NCI-H526 (cell line): ENCODE measurements at regions not wholly inside any gene's neighbourhood (a gene's known extent, or its start where the extent isn't known, plus 50 kb on each side); places are given as distances from the start of the nearest gene placed in this dataset.

Source experiments
- DNase-seq, 2 experiments: peaks; one replicate each; lab custom pipeline; 2025; lab: John Stamatoyannopoulos, UW

DNA sequence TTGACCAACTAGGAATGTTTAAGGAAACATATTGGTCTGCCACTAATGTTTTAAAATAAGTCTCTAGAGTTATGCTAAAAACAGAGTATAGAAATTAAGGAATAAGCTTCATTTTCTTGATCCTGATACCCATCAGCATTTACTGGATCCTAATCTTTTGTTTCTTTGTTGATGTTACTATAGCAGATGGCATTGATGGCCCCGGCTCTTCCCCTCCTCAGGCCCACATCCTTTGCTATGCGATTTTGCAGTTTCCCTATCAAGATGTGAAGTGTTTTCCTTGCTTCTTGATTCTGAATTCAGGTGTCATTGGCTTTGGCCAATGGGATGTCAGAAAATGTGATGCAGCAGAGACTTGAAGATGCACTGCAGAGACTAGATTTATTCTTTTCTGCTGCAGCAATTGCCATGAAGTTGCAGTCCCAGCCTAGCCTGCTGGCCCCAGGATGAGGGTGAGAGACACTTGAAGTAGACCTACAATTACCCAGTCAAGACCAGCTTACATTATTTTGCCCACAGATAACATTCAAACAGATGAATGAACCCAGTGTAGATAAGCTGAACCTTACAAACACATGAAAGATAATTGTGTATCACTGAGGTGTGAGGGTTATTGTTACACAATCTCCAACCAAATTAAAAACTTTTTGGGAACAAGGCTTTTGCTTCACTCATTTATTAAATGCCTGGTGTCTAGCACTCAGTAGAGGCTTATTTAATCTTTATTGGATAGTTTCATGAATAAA is 115.2 kb upstream of the ITGA4 start:
- no peak for DNase-seq

DNA sequence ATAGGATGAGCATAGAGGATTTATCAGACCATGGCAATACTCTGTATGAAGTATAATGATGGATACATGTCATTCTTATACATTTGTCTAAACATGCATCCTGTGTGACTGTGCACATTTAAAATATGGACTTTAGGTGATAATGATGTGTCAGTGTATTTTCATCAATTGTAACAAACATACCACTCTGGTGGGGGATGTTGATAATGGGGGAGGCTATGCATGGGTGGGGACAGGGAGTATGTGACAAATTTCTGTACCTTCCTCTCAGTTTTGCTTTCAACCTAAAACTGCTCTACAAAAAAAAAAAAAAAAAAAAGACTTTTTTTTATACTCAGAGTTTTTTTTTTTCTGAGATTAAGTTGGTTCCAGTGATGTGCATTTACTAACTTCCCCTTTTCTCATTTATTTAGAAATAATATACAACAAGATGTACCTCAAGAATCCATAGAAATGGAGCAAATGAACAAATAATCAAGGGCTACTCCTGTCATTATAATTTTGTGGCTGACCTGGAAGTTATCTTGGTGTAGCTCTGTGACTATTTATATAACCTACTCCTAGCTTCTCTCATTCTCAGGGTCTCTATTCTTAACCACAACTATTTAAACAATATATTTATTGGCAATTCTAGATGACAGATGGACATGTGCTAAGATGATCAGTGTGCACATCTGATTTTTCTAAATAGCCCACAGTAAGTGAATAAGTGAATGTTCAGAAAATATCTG is 108.9 kb upstream of the ITGA4 start:
- no peak for DNase-seq

DNA sequence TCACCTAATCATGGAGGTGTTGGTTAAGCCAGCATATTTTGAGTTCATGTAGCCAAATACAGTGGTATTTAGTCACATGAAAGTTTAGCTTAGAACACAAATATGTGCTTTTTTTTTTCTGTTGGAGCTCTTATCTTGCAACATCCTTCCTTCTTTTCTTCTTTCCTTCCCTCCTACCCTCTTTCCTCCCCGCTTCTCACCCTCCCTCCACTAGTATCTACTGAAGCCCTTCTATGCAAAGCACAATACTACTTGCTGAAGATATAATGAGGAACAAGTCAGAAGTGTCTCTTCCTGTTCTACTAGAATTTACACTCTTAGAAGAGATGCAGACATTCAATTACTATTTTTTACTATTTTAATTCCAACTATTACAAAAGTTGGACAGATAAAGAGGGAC is 105.0 kb upstream of the ITGA4 start:
- DNase-seq = no peak

DNA sequence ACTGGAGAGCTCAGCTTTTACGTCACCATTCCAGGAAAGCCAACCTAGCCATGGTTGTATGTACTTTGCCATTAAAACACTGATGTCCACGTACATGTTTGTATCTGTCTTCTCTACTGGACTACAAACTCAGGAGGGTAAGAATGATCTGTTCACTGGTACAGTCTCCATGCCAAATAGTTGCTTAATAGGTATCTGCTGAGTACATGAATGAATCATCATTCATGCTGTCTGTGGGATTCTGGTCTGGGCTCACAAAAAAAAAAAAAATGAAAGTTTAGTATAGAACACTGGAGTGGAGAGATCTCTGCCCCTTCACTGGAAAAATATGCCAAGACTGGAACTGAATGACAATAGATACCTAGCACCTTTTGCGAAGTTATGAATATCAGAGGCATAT is 102.6 kb upstream of the ITGA4 start:
- DNase-seq = no peak

DNA sequence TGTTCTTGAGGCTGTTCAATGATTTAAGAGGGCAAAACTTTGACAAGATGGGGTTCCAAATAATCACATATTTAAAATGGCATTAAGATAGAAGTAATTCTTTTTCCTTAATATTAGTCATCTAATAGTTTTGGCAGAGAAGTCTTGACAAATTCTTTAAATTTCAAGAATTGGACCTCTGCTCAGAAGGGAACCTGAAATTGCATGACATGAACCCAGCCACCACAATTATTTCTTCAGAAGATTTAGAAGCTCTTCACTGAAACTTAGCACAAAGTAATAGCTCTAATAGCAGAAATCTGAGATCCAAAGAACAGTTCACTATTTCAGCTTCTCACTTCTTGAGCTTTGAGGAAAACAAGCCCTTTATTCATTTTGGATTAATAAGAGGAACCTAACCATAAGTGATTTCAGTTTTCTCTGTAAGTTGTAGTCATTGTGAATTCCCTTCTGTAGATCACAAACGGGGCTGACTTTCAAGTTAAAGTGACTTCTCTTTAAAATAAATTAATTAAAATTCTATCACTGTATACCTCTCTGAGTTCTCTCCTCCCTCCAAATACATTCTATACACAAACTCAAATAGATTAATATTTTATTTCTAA is 100.6 kb upstream of the ITGA4 start:
- DNase-seq = no peak

DNA sequence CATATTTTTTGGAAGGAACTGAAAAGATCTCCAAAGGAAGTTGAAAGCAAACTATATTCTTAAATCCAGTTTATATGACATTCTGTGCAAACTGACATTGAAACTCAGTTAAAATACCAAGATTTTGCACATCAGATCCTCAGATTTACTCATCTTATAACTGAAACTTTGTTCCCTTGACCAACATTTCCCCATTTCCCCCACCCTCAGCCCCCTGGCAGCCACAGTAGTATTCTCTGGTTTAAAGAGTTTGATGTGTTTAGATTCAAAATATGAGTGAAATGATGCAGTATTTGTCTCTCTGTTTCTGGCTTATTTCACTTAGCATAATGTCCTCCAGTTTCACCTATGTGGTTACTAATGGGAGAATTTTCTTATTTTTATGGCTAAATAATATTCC is 99.2 kb upstream of the ITGA4 start:
- no peak for DNase-seq

DNA sequence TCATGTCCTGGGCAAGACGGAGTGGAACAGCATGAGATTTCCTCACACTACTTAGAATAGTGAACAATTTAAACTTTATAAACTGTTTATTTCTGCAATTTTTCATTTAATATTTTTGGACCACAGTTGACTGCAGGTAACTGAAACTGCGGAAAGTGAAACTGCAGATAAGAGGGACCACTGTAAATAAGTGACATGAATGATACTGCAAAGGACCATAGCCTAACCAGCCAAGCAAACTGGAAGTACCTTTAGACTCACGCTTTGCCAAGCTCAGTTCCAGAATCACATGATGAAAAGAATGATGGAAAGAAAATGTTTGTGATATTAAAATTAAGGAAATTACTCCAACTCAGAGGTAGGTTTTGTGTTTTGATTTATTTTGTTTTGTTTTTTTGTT is 94.6 kb upstream of the ITGA4 start:
- DNase-seq = no peak

DNA sequence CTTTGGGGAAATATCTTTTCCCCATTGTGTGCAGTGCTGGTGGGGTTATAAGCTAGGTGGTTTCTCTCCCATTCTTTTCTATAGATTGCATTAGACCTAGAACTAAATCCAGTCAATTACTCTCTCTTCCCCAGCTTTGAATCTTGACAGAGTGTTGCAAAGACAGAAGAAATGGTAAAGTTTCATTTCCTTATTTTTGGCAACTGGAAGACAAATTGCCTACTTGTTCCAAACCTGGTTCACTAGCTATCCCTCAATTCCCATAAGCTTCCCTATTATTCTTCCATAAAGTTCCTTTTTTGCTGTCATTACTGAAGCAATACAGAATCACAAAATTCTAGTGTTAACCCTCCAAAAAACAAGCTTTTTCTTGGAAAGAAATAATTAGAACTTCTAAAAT is 94.0 kb upstream of the ITGA4 start:
- DNase-seq = no peak

DNA sequence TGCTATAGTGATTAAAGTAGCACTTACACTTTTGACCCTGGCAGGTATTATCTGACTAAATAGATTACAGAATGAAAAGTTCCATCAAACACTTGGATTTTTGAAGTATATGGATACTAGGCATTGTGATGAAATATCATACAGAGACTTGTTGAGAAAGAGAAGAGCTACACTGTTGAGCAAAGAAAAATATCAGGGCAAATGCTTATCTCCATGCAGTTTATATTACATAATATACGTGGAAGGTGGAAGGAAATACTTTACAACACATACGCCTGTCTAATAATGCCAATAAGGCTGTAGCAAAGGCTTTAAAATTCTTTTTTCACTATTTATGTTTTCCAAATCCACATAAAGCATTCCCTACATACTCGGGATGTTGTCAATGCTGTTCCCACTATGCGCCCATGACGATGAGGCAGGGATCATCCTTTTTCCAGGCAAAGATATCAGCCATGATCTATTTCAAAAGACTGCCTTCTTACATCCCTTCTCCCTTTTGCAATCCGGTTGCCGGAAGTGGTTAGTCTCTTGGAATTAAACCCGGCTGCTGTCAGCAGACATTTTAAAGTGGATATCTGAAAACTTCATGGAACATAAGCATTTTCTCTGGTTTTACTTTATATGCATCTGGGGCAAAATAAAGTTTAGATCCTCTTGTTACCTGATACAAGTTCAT is 92.6 kb upstream of the ITGA4 start:
- DNase-seq = no peak

DNA sequence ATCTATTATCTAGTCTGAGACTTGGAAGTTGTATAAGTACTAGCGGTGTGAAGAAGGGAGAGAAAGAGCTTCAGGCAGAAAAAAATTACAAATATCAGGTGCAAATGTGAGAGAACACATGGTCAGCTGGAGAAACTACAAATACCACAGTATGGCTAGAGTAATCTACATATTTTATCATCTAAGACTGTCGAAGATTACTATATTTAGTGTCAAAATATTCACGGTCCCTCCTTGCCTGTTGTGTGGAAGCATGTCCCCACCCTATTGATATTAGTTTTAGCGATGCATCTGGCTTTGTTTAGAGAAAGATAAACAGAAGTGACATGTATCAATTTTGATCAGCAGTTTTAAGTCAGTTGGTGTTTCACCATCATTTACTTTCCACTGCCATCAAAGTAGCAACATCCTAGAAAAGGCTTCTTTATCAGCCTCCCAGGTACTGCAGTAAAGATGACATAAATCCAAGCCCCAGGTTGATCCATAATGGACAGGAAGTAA is 90.5 kb upstream of the ITGA4 start:
- no peak for DNase-seq

DNA sequence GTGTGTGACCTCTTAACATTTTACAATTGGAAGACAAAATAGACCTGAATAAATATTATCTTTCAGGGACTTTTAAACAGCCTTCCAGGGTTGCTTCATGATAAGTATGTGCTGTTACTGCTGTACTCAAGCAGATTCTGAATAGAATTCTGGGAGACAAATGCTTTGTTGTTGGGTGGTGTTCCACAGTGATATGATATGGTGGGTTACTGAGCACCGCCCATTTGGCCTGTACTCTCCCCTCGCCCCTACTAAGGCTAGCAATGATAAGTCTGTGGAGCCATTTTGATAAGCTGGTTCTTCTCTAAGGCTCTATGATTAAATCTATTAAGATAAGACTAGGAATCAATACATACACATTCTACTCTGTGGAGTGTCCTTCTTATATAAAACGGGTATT is 89.8 kb upstream of the ITGA4 start:
- DNase-seq = no peak

DNA sequence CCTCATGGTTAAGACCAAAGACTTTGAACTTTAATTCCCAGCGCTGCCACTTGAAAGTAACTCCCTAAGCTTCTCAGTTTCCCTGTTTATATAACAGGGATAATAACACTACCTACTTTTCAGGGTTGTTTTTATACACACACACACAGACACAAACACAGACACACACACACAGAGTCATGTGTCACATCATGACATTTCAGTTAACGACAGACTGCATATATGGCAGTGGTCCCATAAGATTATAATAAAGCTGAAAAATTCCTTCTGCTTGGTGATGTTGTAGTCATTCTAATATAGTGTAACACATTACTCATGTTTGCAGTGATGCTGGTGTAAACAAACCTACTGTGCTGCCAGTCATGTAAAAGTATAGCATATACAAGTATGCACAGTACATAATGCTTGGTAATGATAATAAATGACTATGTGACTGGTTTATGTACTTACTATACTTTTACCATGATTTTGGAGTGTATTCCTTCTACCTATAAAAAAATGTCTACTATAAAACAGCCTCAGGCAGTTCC is 89.2 kb upstream of the ITGA4 start:
- no peak for DNase-seq

DNA sequence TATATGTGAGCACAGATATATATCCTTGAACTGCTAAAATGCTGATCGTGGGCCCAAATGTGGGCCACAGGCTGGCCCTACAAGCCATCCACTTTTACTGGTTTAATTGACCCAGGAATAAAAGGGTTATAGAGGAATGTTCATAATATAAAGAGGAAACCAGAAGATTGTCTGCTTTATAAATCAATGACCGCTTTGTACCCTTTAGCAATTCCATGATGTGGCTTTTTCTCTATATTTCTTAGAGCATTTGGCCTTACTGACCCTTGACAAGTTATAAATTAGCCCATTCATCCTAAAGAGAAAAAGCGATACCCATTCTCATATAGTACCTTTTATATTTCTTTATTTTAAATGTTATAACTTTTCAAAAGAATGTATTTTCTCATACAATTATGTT is 87.1 kb upstream of the ITGA4 start:
- DNase-seq = no peak

DNA sequence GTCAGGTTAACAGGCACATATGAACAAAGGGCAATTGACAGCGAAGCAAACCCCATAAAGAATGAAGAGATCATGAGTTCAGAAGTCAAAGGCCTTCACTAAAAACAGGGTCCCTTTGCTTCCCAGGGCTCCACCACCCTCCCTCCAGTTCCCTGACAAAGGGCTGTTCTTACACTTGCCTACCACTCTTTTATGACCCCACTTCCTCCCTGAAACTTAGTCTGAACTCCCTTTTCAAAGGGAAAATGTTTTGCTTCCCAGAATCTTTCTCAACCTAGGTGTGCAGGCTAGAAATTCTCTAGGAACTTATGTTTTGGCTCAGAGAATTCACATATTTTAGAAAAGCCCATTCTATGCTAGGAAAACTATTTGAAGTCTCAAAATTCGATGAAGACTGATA is 86.0 kb upstream of the ITGA4 start:
- DNase-seq = no peak

DNA sequence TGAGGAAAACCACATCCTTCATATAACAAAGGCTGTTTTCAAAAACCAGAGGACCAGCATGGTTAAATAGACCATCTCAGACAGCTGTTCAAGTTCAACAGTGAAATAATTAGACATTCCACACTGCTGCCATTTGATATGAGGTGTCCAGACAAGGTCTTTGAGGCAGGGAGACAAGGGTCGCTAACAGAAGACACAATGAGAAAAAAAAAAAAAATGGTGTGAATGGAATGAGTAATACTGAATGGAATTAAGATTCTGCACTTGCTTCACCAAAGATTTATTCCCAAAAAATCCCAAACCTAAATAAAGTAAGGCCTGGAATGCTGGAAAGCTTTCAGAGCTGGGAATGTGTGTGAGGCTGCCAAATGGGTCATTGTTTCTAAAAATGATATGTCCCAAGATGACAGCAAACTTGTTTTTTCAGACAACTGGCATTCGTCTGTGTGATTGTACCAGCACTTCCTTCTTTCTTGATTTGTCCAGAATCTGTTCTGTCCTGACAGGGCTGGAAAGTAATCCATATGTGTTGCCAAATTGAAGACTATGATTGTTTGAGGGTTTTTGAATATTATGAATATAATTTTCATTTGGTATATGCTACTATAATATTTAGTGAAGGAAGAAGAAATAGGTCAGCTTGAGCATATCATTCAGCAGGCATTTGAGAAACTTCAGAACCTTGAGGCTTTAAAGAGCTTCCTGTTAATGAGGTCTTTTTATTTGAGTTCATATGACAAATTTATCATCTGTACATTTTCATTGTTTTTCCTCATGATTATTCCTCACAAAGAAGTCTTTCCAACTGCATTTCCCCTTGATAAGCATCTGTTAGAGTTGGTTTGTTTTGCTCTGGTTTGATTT is 85.2 kb upstream of the ITGA4 start:
- DNase-seq = peak in 1 of 2 experiments; percentile 25

DNA sequence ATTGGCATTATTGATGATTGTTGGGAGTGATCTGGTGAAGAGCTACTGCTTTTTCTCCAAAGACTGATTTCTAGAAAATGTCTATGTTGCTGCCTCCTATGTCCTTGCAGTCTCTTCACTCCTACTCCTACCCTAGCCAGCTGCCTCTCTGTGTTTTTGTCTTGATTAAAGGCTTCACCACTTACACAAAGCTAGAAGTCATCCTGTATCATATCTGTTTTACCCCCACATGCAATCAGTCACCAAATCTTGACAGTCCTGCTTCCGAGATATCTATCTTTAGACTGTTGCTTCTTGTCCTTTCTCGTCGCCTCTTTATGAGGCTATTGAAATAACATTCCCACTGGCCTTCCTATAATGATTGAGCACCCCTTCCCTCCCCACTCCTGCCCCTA is 84.5 kb upstream of the ITGA4 start:
- DNase-seq = no peak

DNA sequence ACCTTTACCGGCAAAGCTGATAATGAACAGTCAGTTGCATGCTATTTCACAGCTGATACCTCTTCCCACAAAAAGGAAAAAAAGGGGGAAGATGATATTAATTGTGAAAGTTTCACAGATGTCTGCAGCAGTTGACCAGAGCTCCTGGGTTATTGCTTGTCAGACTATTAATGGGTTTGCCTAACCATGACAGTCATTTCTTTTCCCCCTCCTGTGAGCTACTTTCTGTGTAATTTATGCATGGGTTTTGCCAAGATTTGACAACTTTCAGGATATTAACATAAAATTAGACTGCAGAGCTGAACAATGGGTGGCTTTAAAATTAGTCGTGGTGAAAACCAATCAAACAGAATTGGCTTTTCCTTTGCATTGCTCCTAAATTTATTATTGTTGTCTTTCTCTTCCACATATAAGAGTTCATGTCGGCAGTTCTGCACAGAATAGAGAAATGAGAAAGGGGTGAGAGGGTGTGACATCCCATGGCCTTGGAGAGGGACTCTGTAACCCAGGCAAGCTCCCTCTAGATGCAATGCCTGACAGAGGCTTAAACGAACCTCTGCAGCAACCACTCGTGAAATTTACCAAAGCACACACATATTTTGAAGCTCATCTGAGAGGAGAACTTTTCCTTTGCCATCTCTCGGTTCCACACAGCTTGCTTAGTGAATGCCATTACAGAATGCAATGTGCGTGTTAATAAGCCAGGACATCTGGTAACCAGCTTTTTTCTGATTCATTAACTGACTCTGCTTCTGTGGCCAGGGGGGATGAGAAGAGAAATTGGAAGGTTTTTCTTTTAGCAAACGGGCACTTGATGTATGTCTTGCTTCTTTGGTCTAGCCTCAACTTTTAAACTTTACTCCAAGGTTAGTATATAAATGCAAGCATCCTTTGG is 82.2 kb upstream of the ITGA4 start:
- DNase-seq = no peak

DNA sequence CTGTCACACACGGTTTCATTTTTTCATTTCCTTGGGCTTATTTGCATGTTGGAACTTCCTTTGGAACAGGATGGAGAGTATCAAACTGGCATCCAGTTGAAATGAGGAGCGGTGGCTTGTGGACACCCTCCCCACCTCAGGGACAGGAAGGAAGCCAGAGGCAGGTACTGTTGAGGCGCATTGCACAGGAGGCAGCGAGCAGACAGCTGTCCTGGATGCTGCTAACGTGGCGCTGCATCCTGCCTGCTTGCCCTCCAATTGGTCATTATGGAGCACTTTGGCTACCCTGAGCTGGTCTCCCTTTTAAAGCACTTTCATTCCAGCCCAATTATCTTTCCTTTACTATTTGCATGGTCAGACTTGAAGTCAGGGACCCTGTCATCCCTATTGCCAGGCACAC is 80.7 kb upstream of the ITGA4 start:
- peak in 1 of 2 experiments; percentile 4 for DNase-seq

DNA sequence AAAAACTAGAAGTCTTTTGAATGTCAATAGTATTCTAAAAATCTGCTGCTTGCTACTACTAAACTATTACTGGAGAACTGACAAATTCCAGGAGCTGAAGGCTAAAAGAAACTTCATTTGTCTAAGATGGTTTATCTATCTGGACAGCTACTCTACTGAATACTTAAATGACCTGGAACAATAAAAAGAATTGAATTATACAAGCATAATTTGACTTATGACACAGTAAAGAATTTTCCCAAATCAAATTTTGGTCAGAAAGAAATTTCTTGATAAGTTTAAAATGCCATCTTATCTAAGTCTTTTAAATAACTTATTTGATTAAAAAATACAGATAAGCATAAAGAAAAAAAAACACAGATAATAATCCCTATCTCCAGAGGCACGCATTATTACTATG is 80.2 kb upstream of the ITGA4 start:
- no peak for DNase-seq

DNA sequence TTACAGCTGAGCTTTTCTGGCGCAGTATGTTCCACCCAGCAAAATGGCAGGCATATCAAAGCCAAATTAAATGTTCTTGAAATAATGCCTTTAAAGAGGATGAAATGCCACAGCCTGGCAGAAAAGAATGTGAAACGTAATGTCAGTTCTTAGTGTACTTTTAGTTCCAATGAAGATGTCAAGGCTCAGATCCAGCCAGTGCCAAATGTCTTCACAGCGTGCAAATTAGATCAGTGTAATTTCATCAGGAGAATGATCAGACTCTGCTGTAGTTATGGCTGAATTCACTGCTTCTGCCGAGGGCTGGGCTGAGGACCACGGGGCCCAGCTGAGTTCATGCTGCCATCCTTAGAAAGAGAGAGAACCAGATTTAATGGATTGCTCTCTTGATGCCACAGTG is 78.7 kb upstream of the ITGA4 start:
- DNase-seq = no peak
